NCI-H146 treated with DMSO at 0.1 percent for 48 hours (cell line): ENCODE measurements at regions not wholly inside any gene's neighbourhood (a gene's known extent, or its start where the extent isn't known, plus 50 kb on each side); places are given as distances from the start of the nearest gene placed in this dataset.

Source experiments
- DNase-seq: peaks from one replicate; lab custom pipeline; 2025; ENCODE audit not compliant: unreplicated experiment; lab: John Stamatoyannopoulos, UW

DNA sequence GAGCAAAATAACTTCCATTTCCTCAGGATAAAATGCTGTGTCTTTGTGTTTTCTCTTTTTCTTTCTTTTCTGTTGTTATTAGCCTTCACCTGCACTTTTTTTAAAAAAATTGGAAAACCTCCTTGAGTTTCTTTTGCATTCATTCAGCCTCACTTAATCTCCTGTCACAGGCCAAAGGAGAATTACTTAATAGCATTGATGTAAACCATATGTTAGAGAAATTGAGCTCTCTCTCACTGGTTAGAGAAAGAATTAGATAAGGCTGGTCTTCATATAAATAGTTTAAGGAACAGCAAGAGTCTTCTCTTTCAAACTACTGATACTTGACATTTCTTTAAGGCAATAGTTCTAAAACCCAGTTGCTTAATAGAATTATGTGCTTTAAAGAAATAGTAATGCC lies 564.2 kb downstream of the TFAP2B start:
- DNase-seq = no peak

DNA sequence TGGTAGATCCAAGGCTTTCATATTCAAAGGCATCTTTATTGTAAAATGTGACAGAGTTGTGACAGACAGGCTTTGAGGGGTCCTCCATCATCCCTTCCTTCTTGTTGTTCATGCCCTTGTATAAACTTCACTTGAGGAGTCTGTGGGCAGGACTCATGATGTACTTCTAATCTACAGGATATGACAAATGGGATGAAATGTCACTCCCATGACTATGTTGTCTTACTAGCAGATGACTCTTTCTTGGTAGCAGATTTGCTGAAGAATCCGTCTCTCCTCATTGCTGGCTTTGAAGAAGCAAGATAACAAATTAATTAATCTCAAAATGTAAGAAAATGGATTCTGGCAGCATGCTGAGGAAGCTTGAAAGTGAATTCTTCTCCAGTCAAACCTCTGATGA lies 566.1 kb downstream of the TFAP2B start:
- no peak for DNase-seq

DNA sequence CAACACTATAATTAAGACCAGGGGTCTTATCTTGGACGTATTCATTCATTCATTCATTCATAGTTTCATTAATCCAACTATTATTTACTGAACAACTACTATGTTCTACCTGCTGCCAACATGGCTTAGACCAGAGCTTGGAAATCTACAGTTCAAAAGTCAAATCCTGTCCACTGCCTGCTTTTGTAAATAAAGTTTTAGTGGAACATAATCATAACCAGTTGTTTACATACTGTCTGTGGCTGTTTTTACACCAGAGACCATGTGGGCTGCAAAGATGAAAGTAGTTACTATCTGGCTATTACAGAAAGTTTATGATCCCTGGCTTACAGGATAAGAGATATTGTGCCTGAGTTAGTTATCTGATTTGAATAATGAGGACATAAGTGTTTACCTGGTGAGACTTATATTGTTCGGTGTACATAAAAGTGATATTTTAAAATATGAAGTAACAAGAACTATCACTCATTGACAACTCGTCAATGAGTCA lies 567.7 kb downstream of the TFAP2B start:
- DNase-seq = no peak

DNA sequence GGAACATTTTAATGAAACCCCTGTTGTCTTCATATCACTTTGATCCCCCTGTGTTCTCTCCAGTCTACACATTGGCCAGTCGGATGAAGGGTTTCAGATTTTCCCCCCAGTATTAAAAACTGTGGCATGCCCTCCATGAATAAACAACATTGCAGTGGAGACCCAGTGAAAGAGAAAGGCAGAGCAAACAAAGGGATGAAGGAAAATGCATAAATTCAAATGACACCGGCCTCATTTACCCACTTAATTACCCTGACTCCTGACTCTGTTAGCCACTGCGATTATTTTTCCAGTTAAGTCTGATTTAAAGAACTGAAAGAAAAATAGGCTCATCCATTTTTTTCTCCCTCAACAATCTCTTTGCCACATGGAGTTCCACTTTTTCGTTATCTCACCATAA lies 569.2 kb downstream of the TFAP2B start:
- DNase-seq = no peak

DNA sequence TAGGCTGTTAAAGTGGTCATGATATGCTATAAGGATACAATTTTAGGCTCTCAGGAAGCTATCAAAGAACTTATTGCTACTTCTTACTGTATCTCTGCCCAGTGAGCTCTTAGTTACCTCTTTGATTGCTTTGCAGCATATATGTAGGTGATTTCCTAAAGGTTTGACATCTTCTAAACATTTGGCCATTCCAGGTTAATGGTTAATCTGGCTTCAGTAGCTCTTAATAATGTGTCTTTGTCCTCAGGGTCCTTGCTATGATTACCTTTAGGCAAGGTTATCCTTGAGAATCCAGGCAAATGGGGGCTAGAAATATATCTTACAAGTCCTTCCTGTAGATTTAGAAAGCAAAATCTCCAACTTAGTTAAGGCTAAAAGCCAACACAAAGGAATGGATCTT lies 575.4 kb downstream of the TFAP2B start:
- no peak for DNase-seq

DNA sequence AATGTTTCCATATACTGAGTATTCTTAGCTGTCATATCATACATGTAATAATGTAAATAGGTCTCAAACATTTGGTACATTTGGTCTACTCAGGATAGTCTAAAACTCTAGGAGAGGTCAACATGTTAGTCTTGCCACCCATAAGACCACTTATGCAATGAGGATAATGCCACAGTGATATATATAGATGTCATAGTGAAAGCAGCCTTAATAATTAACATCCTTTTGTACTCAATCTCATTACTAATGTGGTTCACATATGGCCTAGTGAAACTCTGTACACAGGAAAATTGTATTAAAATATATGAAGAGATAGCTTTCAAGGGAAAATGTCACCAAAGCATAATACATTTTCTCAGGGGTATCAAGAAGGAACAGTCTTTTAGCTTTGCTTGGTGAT lies 577.9 kb downstream of the TFAP2B start:
- DNase-seq = no peak

DNA sequence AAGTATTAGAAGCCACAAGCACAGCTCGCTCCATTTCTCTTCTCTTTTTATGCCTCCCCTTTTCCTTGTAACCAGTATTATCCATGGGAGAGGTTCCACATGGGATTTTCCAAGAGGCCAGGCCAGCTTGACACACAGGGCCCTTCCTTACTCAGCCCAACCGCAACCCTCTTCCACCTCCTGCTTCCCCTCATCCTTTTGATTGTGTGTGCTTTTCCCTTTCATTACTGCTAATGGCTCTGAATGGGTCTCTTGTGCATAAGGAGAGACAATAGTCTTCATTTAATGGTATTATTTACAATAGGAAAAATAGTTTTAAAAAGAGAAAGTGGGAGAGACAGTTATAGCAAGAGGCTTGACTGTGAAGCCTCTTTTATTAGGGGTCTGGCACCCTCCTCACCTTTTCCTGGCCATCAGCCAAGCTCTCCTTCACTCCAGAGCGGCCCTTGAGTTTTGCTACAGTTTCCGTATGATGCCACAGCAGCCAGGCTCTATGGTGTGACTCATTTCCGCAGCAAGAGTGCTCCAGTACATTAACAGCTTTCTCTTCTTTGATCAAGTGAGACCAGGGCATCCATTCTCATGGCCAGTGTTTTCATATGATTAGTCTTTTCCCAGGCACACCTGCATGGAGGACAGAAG lies 579.5 kb downstream of the TFAP2B start:
- no peak for DNase-seq

DNA sequence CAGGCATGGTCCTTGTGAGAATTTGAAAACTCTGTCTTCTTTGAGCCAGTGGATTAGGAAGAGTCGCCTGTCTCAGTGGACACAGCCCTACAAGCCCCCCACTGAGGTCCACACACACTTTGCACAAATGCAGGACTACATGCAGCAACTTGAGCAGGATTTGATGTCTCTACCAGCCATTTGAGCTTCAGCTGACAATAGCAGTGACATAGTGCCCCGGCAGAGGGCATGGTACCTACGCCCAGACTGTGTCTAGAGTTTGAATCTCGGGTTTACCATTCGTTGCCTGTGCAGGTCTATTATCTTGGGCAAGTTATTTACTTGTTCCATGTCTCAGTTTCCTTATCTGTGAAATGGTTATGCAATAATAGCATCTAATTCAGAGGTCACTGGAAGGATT lies 580.1 kb downstream of the TFAP2B start:
- no peak for DNase-seq

DNA sequence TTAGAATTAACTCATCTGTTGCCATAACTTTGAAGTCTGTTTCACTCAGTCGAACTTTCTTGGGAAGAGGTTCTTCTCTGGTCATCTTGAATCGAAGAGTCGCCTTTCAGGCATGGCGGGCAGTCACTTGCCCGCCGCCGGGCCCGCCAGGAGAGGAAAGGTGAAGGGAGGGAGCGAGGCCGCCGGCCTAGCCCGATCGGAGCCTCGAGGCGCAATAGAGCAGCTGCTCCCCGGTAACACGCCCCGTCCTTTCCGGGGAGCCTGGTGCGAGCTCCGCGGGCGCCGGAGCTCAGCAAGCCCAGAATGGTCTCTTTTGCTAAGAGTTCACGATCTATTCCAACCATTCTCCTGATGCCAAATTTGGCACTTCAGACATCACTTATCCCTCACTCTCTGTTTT lies 591.8 kb downstream of the TFAP2B start:
- DNase-seq = no peak

DNA sequence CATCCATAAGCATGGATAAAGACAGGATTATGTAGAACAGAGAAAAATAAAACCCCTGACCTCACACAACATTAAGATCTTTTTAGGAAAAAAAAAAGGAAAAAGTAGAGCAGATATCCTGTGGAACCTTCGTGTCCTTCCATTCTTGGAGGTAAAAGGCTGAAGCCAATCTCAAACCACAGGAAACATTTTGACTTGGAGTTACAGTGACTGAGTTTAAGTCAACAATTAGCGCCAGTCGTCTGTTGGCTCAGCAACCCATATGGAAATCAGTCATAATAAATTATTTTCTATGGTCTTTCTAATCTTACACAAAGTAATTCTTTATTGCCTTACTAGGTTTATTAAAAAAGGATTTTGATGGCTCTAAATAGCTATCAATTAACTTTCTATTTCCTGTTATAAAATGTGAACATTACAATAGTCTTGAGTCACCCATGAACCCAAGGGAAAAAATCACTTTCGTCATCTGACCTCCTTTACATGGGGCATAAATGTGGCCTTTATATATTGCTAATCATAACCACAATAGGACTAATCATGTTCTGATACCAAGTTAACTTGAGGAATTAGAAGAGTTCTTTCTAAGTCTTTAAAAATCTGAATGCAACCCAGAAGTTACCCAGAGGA lies 592.9 kb downstream of the TFAP2B start:
- no peak for DNase-seq

DNA sequence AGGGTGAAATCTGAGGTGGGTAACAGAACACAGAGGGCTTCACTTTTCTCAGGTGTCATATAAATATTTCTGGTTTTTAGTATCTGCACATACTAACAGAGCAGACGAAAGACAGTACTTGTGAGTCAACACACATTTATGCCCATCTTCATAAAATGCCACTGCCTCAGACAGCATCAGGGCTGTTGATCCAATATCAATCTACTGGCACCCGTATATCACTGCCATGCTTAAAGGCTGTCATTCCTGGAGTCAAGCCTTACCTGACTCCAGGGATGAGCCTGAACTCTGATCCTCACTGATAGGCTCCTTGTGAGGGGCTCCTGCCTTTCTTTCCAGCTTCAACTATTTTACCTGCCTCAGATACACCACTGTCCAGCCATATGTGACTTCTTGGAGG lies 595.7 kb downstream of the TFAP2B start:
- DNase-seq = no peak

DNA sequence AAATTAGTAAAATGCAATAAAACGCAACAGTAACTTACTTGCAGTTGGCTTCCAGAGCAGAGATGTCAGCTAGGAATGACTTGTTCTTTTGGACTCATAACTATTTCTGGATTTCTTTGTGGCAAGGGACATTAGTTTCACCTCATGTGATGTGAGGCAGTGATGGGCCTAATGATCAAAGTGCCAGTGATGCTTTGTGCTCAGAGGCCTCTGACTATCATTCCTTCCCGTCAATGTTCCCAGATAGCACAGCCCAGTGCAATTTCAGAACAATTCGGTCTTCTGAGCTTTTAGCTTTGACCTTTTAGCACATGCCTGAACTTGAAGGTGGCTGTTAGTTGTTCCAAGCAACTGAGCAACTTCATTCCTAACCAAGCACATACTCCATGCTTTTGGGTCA lies 596.8 kb downstream of the TFAP2B start:
- DNase-seq = no peak

DNA sequence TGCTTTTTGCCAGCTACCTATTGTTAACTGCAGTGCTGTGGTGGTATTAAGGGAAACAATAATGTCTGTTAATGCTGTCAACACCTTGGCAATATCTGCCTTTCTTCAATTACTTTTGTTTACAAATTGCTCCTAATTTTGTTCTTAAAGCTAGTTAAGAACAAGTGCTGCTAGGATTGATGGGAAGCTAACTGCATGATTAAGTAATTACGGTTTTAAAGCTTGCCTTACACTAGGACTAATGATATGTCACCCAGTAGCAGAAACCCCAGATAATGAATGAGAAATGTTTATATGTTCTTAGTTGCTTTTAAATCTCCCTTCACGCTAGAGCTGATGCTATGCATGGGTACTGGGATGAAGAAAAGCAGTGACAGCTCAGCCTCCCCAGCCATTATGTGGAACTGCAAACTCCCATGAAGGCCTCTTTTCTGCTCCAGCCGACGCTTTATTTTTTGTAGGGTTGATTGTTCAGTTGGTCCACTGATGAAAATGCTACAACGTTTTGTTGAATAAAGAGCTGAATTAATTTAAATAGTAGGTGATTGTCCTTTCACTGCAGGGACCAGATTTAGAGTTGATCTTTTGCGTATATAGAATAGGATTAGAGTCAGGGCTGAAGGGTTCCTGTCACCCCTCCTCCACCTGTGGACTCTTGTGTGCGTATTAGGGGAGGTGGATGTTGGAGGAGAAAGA lies 610.5 kb downstream of the TFAP2B start:
- no peak for DNase-seq

DNA sequence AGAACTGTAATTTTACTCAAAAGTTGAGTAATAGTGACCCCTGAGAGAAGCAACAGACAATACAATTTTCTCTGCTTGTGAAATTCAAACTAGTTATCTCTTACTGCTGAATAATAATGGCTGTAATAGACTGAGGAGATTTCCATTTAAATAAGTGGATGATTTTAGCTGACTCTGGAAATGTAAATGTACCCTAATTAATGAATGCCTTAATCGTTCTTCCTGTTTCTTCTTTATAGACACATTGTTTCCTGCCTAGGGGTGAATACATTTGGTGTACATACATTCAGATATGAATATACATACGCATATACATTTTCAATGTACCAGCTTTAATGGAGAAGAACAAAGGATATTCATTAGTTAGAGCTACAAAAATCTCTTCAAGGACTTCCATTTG lies 611.9 kb downstream of the TFAP2B start:
- DNase-seq = no peak

DNA sequence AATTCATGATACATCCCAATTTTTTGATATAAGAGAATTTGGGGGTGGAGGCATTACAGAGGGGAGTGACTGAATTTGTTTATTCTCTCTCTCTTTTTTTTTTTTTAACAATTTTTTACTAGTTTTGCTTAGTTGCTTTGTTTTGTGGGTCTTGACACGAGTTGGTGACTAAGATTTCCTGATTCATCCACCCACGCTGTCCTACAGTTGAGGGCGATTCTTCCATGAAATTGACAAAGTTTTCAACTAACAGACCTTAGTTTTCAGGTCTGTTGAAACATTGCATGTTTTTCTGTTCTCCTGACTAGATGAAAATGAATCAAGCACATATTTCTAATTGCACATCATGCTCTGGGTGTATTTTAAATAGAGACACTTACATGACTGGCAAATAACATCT lies 613.8 kb downstream of the TFAP2B start:
- DNase-seq = no peak

DNA sequence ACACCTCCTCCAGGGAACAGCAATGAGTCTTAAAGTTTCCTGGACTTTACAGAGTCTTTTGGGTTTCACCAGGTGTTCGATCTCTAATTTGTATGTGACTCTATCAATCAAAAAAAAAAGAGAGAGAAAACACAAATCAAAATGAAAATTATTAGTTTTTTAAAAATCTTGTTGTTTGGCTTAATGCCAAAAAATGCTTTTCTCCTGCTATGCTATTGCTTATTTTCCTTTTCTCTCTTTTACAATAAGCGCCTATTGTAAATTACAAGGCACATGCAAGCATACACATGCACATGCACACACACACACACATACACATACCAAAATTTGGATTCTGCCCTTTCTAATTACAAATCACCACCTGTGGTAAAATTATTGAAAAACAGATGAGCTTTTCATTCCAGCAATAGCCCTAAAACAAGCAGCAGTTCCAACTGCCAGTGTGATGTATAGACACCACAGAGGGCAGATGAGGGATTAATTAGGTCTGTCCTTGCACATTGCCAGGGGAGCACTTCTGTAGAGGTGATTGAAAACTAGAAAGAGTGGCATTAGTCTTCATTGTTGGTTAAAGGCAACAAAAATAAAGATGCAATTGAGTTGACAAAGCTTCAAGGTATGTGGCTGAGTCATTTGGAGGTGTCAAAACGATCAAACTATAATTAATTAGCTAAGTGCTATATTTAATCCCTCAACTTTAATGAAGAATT lies 631.7 kb downstream of the TFAP2B start:
- DNase-seq = no peak

DNA sequence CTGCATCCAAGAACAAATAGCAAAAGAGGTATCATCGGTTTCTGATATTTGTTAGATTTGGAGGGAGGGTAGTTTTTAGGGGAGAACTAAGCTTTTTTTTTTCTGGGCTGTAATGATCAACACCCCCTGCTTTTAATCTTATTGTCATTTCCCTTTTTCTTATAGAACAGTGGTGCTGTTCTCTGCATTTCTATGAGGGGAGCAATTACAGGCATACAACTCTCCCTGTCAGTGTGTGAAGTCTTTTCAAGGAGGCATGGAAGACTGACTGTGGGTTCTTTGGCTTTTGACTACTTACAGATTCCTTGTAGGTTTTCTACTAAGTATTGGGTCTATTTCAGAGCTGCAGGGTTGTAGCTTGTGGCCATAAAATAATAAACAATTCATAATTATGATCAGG lies 632.3 kb downstream of the TFAP2B start:
- no peak for DNase-seq

DNA sequence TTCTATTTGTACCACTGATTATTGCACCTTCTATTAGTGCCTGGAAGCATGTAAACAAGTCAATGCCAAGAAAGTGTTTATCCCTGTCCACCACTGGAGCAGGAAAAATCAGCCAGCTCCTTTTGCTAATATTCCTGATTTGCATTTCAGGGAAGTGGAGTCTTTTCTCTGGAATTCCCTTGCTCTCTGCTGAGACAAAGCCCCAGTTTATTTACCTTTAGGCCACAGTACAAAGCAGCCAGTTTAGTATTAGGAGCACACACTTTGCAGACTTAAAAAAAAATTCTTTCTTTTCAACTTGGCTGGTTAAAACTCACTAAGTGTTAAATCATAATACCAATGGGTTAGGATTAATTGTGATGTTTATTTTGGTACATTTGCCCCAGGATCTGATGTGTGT lies 631.1 kb downstream of the PKHD1 start:
- no peak for DNase-seq

DNA sequence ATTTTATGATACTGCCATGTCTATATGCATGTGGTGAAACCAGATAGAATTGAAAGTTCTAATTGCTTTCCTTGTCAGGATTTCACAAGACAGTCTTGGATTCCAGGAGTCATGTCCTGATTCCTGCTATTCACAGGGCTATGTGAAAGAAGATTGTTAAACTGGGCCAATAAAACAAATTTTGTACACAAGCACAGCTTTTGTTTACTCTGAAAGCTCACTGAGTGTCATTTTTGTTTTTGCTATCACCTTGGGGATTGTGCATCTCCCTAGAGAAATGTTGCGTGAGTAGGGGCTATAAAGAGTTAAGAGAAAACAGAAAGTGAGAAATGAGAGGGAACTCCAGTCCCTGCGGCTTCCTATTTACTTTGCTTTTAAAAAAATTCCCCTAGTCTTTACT lies 627.5 kb downstream of the PKHD1 start:
- DNase-seq = no peak

DNA sequence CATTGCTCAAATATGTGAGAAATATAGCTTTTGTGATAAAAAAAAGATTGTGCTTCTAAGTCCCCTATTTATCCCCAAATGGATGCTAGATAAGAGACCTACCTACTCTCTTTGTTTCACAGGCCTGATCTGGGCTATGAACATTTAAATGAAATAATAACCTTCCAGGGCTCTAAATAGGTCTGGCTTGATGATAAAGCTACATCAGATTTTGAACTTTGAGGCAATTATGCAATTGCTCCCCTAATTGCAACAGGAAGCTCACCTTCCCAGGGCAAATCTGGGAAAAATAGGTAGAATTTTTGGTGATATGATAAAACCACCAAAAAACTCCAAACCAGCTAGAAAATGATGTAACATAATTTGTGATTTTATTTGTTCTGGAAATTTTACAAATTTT lies 624.5 kb downstream of the PKHD1 start:
- DNase-seq = no peak

DNA sequence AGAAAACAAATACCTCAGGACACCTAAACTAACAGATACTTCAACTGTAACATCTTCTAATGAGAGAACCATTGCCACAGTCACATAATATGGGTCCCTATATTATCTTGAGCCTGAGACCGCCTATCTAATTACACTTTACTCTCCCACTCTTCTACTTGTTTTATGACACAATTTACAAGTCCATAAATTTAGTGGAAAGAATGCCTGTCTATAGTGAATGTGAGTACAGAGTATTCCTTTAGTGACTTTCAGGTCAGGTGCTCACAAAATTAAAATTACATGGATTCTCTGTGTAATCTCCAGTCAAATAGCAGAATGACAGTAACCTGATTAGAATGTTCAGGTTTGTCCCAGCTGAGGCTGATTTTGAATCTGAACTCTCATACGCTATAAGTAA lies 624.1 kb downstream of the PKHD1 start:
- DNase-seq = no peak

DNA sequence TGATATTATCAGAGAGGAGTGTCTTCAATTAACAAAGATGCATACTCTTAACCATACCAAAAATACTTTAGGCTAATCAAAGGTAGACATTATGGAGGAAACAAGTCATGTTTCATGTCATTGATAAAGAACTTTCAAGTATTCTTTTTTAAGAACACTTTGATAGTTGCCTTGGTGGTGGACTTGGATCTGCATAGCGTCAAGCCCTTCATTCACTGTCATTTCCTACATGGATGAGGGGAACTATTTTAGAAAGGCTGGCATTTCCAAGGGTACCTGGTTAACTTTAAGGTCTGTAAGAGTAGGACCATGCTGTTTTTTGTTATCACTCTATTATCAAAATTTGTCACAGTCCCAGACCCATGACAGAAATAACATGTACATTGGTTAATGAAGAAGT lies 622.5 kb downstream of the PKHD1 start:
- DNase-seq = no peak
